ENCODE measurements at regions not wholly inside any gene's neighbourhood (a gene's known extent, or its start where the extent isn't known, plus 50 kb on each side); places are given as distances from the start of the nearest gene placed in this dataset.

GRCh38 chrX:28127662-28128061 is 146.4 kb upstream of the DCAF8L1 start:
- TF ChIP-seq CTCF (IDR thresholded peaks at IDR 0.05) (no peak), POLR2A (IDR thresholded peaks at IDR 0.05) (no peak)

Measured in ovary (tissue), 3 donors.